HG02870 (cell line): ENCODE measurements at regions not wholly inside any gene's neighbourhood (a gene's known extent, or its start where the extent isn't known, plus 50 kb on each side); places are given as distances from the start of the nearest gene placed in this dataset.
"Not testable (repeated sequence)": the region's sequence is repeated elsewhere in the genome, so short reads cannot be mapped to it uniquely, and the experiment has no call there.

Experiments used
- ATAC-seq: cut with Tn5 transposase; IDR thresholded peaks from one replicate; pipeline ENCODE4 v1.9.1; 2021; ENCODE audit warnings: mild to moderate bottlenecking, moderate library complexity; ENCODE audit not compliant: unreplicated experiment

GRCh38 chr6:69623357-69623756 is 173.5 kb downstream of the LMBRD1 start:
- no peak for ATAC-seq

- ATAC-seq, result no peak
These were observed 173.9 kb downstream of the LMBRD1 start for GRCh38 chr6:69622924-69623323.

DNA sequence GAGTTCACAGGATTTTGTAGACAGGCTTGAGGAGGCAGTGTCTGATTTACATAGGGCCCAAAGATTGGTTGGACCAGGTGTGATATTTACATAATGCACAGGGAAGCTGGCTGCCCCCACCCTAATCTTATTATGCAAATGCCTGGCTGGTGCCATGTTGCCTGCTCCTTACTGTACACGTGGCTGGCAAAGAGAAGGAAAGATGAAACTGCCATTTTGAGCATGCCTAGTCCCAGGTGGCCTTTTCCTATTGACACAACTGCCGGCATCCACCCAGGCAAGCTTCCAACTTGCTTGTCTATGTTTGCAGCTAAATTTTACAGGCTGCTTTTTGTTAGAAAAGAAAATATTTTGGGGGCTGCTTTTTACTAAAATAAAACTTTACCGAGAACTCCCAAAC is 174.6 kb downstream of the LMBRD1 start:
- no peak for ATAC-seq

DNA sequence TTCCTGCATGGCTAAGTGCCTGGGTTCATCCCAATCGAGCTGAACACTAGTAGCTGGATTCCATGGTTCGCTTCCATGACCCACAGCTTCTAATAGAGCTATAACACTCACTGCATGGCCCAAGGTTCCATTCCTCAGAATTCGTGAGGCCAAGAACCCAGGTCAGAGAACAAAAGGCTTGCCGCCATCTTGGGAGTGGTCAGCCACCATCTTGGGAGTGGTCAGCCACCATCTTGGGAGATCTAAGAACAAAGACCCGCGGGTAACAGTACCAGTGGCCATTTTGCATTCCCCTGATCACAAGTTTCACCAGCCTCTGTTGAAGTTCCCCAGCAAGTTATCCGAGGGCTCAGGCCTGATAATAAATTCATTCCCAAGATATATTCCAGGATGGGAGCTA is 179.6 kb downstream of the LMBRD1 start:
- no peak for ATAC-seq

DNA sequence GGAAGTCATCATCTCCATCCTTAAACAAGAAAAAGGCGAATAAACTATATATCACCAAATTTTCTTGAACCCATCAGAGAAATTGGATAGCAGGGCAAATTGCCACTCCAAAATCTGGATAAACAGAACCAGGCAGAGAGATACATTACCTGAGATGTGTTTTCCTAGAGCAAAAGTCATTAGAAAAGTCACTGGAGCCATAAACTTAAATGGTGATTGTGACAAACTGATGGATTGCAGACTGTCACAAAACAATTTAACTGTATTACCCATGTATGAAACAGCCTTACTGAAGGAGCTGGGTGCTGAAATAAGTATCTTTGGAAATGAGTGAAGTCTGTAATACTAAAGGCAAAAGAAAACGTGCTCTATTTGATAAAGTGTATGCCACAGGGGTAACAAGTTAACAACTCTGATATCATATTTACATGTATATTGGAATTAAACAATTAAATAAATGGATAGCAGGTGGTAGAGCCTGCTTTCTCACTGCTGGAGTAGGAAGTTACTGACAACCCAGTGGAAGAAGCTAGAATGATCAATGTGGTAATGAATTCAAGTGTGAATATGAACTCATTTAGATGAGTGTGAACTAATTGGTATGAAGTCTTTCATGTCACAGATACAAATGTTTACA is 186.9 kb downstream of the LMBRD1 start:
- ATAC-seq, result no peak

DNA sequence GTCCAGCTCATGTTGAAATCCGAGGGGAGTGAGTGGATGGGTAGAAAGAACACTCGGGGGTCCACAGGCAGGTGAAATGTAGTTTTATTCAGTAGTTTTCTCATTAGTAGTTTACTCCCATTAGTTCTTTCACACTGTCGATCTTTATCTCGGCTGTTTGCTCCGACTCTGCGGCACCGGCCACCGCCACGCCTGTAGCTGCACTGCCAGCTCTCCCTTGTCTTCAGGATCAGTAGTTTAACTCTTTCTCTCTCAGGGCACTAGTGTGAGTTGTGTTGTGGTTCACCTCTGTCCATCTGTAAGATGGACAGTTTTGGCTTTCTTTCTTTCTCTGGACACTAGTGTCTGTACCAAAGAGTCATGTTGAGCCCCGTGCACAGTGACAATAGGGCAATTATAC is 195.7 kb downstream of the LMBRD1 start:
- ATAC-seq, result no peak

DNA sequence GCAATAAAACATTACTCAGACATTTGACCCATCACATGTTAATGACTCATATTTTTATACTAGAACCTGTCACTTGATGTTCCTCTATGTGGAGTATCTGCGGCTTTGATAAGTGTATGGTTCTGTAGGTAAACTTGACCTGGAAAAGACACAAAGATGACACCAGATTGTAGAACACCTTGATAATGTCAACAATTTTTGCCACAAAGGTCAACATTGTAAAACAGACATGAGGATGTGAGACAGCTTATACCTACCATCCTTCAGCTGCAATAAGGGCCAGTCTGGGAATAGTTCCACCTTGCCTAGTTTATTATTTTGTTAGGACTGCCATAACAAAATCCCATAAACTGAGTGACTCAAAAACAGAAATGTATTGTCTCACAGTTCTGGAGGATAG is 202.4 kb downstream of the LMBRD1 start:
- no peak for ATAC-seq

DNA sequence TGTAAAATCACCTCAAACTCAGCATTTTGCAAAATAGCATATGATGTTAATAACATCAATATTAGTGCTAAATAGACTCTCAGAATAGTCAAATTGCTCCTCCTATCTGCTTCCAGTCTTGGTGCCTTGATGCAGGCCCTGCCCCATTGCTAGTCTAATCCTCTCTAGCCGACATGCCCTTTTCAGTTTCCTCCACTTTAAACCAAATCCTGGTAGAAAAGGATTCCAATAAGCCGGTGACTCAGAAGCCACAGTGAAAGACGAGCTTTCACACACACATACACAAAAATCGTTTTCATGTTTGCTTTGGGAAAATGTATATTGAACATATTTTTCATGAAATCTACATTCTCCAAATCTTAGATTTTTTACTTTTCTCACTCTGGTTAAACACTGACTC is 203.1 kb downstream of the LMBRD1 start:
- ATAC-seq, result no peak

- ATAC-seq, result no peak
These were observed 207.2 kb downstream of the LMBRD1 start for GRCh38 chr6:69589626-69590025.

DNA sequence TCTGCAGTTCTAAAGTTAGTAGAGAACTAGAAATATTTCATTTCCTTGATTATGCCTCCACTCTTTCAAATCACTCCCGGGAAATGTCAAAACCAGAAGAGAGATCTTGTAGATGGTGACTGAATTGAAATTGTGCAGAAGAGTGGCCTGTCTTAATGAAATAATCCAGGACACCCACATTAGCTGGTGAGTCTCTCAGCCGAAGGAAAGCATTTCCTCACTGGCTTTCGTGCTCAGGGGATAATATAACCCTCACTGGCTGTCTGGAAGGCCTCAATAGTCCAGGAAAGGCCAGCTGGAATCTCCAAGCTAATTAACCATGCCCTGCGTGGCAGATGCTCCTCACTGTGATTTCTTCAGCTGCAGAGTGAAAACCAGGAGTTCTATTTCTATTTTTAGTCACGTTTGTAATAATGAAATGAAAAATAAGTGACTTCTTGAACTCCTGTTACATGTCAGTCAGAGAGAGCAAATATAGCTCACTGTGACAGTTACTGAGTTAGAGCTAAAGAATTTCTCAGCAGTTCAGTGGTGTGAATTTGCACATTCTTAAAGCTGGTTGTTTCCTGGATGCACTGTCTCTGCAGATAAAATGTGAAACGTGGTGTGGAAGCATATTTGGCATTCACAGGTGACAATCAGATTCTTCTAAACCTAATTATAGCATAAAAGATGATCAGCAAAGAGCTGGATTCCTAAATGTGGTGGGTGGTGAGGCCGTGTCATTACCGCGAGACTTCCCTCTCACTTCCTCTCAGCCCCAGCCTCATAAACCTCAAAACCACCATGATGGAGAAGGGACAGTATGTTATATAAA is 211.7 kb downstream of the LMBRD1 start:
- peak; percentile 90 for ATAC-seq

GRCh38 chr6:69584536-69584912 is 212.3 kb downstream of the LMBRD1 start:
- no peak for ATAC-seq

DNA sequence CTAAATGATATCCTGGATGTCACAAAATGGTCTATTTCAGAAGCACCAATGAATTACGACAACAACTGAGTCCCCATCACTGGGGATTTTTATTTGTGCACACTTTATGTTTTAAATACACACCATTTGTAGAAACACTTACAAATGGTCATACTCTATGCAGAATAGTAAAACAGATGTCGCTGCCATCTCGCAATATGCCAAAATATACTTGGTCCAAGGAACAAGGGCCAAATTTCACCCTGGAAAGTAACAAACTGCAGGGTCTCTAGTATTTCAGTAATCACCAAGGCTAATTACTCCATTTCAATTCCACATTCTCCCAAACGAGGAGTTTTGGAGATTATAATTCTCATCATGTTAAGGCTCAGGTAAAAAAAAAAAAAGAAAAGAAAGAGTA is 215.2 kb downstream of the LMBRD1 start:
- ATAC-seq, result no peak

DNA sequence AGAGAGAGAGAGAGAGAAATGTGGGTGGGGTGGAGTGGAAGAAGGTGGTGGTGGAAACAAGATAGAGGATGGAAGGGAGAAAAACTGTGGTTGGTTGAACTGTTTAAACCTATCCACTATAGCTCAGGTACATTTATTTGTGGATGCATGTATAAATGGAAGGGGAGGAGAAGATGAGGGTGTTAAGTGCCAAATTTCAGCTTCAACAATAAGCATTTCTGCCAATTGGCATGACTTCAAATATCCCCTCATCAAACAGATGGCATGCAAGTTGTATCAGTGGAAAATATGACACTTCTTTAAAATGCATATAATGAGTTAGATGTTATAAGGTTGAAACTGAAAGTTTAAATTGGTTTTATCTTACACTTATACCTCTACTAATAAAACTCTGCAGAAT is 216.1 kb downstream of the LMBRD1 start:
- no peak for ATAC-seq

DNA sequence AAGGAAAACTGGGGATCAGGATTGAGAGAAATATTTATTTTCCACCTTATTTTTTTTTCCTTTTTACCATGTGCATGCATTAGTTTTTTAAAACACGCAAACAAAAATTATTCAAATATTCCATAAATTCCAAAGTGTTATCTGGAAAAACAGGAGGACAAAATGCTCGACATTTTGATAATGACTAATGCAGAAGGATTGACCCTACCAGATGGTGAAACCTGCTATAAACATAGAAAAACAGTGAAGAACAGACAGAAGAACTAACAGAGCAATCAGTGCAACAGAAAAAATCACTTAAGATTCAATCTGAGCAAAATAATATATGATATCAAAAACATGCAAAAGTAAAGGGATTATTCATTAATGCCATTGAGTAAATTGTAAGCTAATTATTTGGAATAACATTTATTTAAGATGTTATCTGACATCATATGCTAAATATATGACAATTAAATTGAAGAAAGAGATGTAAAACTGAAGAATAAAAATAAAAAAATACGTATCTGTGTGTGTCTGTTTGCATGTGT is 218.4 kb downstream of the LMBRD1 start:
- ATAC-seq, result no peak

- ATAC-seq, result no peak
These were observed 225.6 kb downstream of the LMBRD1 start for GRCh38 chr6:69571234-69571633.

DNA sequence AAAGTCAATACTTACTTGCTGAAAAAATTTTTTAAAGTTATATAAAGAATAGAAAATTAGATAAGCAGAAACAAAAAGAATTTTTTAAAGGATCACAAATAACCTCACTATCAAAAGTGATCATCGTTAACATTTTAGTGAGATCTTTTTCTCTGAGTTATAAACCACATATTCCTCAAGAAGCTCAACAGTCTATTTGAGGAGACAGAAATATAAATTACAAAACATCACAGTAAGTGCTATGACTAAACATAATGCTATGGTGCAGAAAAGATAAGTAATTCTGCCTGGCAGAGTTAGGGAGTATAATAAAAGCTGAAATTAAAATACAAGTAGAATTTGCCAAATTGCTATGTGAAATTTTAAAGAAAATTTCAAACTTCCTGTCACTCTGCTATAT is 226.7 kb downstream of the LMBRD1 start:
- ATAC-seq, result no peak

DNA sequence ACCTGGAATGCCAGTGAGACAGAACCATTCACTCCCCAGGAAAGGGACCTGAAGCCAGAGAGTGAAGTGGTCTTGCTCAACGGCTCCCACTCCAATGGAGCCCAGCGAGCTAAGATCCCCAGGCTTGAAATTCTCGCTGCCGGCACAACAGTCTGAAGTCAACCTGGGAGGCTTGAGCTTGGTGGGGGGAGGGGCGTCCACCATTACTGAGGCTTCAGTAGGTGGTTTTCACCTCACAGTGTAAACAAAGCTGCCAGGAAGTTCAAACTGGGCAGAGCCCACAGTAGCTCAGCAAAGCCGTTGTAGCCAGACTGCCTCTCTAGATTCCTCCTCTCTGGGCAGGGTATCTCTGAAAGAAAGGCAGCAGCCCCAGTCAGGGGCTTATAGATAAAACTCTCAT is 236.2 kb downstream of the LMBRD1 start:
- ATAC-seq, result not testable (repeated sequence)

GRCh38 chr6:69555088-69555638 is 241.6 kb downstream of the LMBRD1 start:
- ATAC-seq, result peak; percentile 66

GRCh38 chr6:69542494-69542893 is 254.3 kb downstream of the LMBRD1 start:
- ATAC-seq, result peak; percentile 85

DNA sequence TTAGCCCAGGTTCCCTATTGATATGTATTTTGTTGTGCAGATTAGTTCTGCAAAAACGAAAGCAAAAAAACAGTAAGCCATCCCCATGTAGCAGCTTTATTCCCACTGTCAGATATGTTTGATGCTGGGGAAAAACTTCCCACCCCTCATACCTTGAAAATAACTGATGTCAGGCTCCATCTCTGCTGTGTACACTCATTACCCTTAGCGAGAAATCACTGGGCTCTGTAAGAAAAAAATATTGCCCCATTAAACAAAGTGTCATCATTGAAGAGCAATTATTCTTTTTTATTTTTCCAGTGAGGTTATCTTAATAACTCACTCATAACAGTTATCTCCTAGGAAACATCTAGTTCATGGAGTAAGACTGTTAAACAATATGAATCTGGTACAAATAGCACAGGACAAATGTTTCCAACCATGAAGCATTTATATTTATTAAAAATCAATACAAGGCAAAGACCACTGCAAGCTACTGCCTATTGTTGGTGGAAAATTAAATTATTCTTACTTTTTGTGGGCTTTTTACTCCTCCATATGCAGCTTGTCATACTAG is 268.8 kb downstream of the LMBRD1 start:
- no peak for ATAC-seq

- ATAC-seq, result not testable (repeated sequence)
These were observed 281.3 kb downstream of the LMBRD1 start for GRCh38 chr6:69515480-69515879.

DNA sequence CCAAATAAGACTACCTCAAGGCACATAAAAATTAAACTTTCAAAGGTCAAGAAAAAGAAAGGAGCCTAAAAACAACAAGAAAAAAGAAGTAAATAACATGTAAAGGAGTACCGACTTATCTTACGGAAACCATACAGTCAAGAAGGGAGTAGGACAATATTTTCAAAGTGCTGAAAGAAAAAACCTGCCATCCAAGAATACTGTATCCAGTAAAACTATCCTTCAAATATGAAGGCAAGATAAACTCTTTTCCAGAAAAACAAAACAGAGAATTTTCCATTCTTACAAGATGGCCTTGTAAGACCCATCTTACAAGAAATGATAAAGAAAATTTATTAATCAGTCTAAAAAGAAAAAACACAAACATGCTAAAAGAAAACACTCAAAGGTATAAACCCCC is 302.2 kb downstream of the LMBRD1 start:
- no peak for ATAC-seq
